Lower leg skin (tissue), 4 donors: ENCODE measurements at regions not wholly inside any gene's neighbourhood (a gene's known extent, or its start where the extent isn't known, plus 50 kb on each side); places are given as distances from the start of the nearest gene placed in this dataset.

Source experiments
- DNase-seq, 2 donors: peaks; one replicate each; pipeline ENCODE4 v3.0.0-alpha.2; 2019; ENCODE audit warnings: low spot score in 2 of 2
- H3K4me3 ChIP-seq: fragments of 200-600 bp; sonication (generic); 2 replicates; pipeline ENCODE4 v1.5.1; 2017; ENCODE audit warnings: mild to moderate bottlenecking, low read depth; ENCODE audit not compliant: poor library complexity, severe bottlenecking
- CTCF ChIP-seq, 3 donors: fragments of 450-650 bp; IDR thresholded peaks; one replicate each; pipeline ENCODE4 v1.5.1; 2016; ENCODE audit warnings: antibody characterized with exemption in 3 of 3, mild to moderate bottlenecking in 3 of 3, moderate library complexity in 2 of 3
- POLR2A ChIP-seq, 2 donors: fragments of 450-650 bp; IDR thresholded peaks; one replicate each; pipeline ENCODE4 v1.6.1; 2016 to 2017; ENCODE audit warnings: antibody characterized with exemption in 2 of 2, mild to moderate bottlenecking in 1 of 2, moderate library complexity in 1 of 2
- WGBS, 2 donors: methylation state at CpG; one replicate each; pipeline ENCODE4 v1.1.5; 2018; 5-methylcytosine and 5-hydroxymethylcytosine counted together
- intact Hi-C: fragments of 100-400 bp; cut with DNase I; formaldehyde crosslinking; loops from one replicate; pipeline ENCODE4 v1.15.0; 2023; ENCODE audit warnings: low total_unique reads

GRCh38 chr22:48112687-48113521 lies 1350.5 kb downstream of the TBC1D22A start:
- 52 to 54% methylated on average over 8 of the region's 8 CpGs for WGBS, 2 donors
- no peak overlapping the region for H3K4me3 ChIP-seq
- intact Hi-C loops: no loop called here
- no peak for TF ChIP-seq POLR2A (IDR thresholded peaks at IDR 0.05)
- TF ChIP-seq CTCF (IDR thresholded peaks at IDR 0.05): no peak
- no peak for DNase-seq

- 92 to 96% methylated on average over 6 of the region's 6 CpGs for WGBS, 2 donors
- H3K4me3 ChIP-seq: no peak overlapping the region
- intact Hi-C loops: no loop called here
- peak in 1 of 2 donors; percentile 68 for DNase-seq
- no peak for TF ChIP-seq CTCF (IDR thresholded peaks at IDR 0.05)
- no peak for TF ChIP-seq POLR2A (IDR thresholded peaks at IDR 0.05)
Observed at GRCh38 chr22:48106715-48107259, 1344.3 kb downstream of the TBC1D22A start.

- no peak overlapping the region for H3K4me3 ChIP-seq
- TF ChIP-seq POLR2A (IDR thresholded peaks at IDR 0.05): no peak
- no peak for TF ChIP-seq CTCF (IDR thresholded peaks at IDR 0.05)
- intact Hi-C loops: no loop called here
- 87 to 90% methylated on average over 10 to 11 of the region's 11 CpGs for WGBS, 2 donors
- DNase-seq: no peak
Observed at GRCh38 chr22:48106215-48106614, 1343.8 kb downstream of the TBC1D22A start.

- DNase-seq: peak in 1 of 2 donors; percentile 61
- TF ChIP-seq CTCF (IDR thresholded peaks at IDR 0.05) (no peak), POLR2A (IDR thresholded peaks at IDR 0.05) (no peak)
- 46 to 57% methylated on average over 9 of the region's 9 CpGs for WGBS, 2 donors
- no peak overlapping the region for H3K4me3 ChIP-seq
- intact Hi-C loops: no loop called here
Observed at GRCh38 chr22:48105259-48105658, 1342.8 kb downstream of the TBC1D22A start.

GRCh38 chr22:48104766-48105165 lies 1342.3 kb downstream of the TBC1D22A start:
- H3K4me3 ChIP-seq: no peak overlapping the region
- intact Hi-C loops: no loop called here
- TF ChIP-seq CTCF (IDR thresholded peaks at IDR 0.05) (no peak), POLR2A (IDR thresholded peaks at IDR 0.05) (no peak)
- DNase-seq: peak in 1 of 2 donors; percentile 50
- WGBS, 2 donors: 78 to 82% methylated on average over 15 of the region's 15 CpGs
